GM13977 (cell line): ENCODE measurements at regions not wholly inside any gene's neighbourhood (a gene's known extent, or its start where the extent isn't known, plus 50 kb on each side); places are given as distances from the start of the nearest gene placed in this dataset.

ENCODE experiments used
- DNase-seq: peaks from one replicate; pipeline ENCODE4 v3.0.0; 2012; ENCODE audit warnings: low spot score
- in situ Hi-C: fragments of 300-500 bp; cut with MboI; formaldehyde crosslinking; loops from one replicate; pipeline ENCODE4 v1.12.0; 2022; ENCODE audit warnings: low sequenced_read_pairs, low pct_unique_long_range_greater_than_20kb, mixed read lengths, inconsistent platforms; ENCODE audit not compliant: unreplicated experiment
- TF ChIP-seq, protein P1 (sequence below): IDR thresholded peaks from 2 replicates; pipeline ENCODE4 v1.5.1; 2012; ENCODE audit warnings: mild to moderate bottlenecking, control low read depth; ENCODE audit not compliant: insufficient read depth; ENCODE audit errors: extremely low read depth, missing control alignments

DNA sequence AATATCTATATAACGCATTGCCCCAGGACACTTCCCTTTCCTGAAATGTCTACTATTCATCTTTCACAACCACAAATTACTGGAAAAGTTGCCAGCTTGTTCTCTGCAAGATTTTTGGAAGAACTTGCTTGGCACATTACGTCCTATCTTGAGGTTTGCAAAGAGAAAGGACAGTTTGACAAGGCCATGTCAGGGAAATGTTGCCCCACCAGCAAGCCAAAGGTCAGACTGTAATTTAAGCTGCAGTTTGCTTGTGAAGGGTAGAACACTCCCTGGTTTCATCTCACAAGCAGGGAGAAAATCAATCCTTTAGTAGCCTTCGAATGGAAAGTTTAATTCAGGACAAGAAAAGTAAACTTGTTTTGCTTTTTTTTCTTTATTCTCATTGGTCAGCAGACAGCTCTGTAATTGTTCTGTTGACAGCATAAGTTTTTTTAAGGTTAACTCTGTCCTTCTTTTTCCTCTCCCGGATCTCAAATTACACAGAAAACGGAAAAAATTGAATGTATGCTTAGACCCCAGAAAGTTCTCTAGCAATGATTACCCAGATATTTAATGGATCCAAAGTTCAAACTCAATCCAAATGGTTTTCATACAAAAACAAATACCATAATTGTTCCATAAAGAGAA is 541.8 kb upstream of the NRSN1 start:
- in situ Hi-C loops = no loop called here
- TF ChIP-seq, protein P1, sequence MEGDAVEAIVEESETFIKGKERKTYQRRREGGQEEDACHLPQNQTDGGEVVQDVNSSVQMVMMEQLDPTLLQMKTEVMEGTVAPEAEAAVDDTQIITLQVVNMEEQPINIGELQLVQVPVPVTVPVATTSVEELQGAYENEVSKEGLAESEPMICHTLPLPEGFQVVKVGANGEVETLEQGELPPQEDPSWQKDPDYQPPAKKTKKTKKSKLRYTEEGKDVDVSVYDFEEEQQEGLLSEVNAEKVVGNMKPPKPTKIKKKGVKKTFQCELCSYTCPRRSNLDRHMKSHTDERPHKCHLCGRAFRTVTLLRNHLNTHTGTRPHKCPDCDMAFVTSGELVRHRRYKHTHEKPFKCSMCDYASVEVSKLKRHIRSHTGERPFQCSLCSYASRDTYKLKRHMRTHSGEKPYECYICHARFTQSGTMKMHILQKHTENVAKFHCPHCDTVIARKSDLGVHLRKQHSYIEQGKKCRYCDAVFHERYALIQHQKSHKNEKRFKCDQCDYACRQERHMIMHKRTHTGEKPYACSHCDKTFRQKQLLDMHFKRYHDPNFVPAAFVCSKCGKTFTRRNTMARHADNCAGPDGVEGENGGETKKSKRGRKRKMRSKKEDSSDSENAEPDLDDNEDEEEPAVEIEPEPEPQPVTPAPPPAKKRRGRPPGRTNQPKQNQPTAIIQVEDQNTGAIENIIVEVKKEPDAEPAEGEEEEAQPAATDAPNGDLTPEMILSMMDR = no peak
- no peak for DNase-seq

DNA sequence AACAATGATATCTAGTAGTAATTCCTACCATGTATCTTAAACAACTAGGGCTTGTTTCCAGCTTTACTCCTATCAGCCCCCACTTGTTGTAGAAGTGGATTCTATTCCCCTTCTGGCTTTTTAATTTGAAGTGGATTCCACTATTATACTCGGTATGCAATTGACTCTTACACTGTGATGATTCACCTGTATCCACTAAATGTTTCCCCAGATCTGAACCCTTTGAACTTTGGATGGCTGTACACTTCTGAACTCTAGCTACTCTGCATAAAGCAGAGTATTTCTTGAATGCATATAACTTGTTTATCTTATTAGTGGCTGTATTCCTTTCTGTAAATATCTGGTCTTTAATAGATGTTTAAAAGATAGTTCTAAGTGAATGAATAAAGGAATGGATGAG is 538.4 kb upstream of the NRSN1 start:
- no peak for DNase-seq
- in situ Hi-C loops = no loop called here
- TF ChIP-seq, protein P1 = no peak

DNA sequence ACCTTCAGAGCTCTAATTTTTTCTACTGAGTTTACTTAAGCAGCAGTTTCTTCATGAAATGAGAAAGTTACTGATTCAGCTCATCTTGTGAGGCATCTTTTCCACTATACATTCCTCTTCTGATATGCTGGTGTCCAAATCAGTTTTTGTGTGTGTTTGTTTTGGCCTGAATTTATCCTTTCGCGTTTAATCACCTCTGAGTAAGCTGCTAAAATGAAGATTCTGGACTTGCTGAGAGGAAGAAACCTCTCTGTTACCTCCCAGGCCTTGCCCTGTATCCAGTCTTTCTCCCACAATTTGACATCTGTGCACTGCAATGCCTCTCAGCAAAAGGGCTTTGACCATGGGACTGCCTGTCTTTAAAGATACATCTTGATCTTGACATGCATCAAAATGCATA is 536.2 kb upstream of the NRSN1 start:
- in situ Hi-C loops = no loop called here
- TF ChIP-seq, protein P1 = no peak
- DNase-seq = no peak

DNA sequence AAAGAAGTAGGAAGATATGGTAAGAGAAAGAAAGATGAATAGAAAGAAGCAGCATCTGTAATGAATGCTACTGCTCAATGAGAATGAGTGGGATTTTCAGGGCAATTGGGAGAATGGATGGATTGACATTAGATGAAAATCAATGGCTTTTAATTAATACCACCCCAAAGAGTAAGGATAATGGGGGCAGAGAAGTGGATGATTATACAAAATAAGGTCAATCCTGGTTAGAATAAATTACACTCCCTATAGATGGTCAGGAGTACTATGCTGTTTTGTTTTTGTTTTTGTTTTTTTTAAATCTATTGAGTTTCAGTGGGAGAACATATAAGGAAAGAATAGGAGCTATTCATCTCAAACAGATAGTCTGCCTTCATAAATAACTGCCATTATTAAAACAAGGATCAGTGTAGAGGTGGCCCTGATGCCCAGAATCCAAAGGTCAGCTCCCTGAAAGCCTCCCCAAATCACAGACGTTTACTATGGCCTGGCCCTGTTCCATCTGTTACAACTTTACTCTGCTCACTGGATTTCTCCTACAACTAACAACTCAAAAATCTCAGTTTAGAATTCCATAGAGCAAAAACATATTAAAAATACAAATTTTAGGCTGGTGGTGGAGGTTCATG is 535.4 kb upstream of the NRSN1 start:
- TF ChIP-seq, protein P1 = no peak
- in situ Hi-C loops = no loop called here
- DNase-seq = no peak

DNA sequence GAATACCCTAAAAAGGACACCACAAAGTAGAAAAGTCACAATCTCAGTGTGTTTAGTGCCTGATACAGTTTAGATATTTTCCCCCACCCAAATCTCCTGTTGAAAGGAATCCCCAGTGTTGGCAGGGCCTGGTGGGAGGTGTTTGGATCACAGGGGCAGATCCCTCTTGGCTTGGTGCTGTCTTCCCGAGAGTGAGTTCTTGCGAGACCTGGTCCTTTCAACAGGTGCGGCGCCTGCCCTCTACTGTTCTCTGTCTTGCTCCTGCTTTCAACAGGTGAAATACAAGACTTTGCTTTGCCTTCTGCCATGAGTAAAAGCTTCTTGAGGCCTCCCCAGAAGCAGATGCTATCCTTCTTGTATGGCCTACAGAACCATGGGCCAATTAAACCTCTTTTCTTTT is 534.3 kb upstream of the NRSN1 start:
- no peak for DNase-seq
- in situ Hi-C loops = no loop called here
- TF ChIP-seq, protein P1 = no peak

DNA sequence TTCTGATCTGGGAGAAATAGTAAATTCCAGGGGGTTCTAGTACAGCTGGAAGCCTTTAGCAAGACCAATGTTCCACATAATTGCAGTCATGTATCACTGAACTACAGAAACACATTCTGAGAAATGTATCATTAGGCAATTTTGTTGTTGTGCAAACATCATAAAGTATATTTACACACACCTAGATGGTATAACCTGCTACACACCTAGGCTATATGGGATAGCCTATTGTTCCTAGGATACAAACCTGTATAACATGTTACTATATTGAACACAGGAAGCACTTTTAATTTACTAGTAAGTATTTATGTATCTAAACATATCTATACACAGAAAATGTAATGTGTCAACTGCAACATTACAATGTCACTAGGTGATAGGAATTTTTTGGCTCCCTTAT is 525.9 kb upstream of the NRSN1 start:
- DNase-seq = no peak
- TF ChIP-seq, protein P1 = no peak
- in situ Hi-C loops = no loop called here
